MM.1S (cell line): ENCODE measurements at regions not wholly inside any gene's neighbourhood (a gene's known extent, or its start where the extent isn't known, plus 50 kb on each side); places are given as distances from the start of the nearest gene placed in this dataset.

Experiments
- EZH2 ChIP-seq: fragments of 300-600 bp; sonication (generic); optimal IDR thresholded peaks from 2 replicates; pipeline ENCODE3; 2017; ENCODE audit warnings: low read depth, mild to moderate bottlenecking, antibody characterized with exemption, low read length, mixed read lengths
- EZH2phosphoT487 ChIP-seq: fragments of 300-600 bp; sonication (generic); IDR thresholded peaks from 2 replicates; pipeline ENCODE4 v1.6.1; 2018; ENCODE audit warnings: antibody characterized with exemption, low read length
- TF ChIP-seq, protein P1 (sequence below): fragments of 300-600 bp; sonication (generic); IDR thresholded peaks from 2 replicates; pipeline ENCODE4 v1.5.1; 2016; ENCODE audit warnings: antibody characterized with exemption, low read length, mixed read lengths

DNA sequence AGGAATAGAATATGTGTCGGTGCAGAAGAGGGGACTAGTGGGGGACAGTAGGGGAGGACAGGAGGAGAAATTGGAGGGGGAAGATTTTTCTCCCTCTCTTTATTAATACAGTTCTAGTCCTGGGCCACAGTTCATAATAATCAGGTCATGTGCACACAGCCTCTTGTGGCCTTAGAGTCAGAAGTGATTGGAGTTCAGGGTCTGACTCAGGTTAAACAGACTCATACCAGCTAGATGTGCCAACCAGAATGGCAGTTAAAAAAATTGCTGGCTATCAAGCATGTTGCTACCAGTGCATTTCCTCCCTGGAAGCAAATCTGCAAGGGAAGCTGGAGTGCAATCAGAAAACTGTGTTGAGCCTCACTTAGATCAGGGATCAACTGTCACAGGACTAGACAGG lies 132.7 kb upstream of the MAP1B start:
- TF ChIP-seq, protein P1, sequence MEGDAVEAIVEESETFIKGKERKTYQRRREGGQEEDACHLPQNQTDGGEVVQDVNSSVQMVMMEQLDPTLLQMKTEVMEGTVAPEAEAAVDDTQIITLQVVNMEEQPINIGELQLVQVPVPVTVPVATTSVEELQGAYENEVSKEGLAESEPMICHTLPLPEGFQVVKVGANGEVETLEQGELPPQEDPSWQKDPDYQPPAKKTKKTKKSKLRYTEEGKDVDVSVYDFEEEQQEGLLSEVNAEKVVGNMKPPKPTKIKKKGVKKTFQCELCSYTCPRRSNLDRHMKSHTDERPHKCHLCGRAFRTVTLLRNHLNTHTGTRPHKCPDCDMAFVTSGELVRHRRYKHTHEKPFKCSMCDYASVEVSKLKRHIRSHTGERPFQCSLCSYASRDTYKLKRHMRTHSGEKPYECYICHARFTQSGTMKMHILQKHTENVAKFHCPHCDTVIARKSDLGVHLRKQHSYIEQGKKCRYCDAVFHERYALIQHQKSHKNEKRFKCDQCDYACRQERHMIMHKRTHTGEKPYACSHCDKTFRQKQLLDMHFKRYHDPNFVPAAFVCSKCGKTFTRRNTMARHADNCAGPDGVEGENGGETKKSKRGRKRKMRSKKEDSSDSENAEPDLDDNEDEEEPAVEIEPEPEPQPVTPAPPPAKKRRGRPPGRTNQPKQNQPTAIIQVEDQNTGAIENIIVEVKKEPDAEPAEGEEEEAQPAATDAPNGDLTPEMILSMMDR: no peak
- no peak for TF ChIP-seq EZH2
- TF ChIP-seq EZH2phosphoT487: no peak
